Gastrocnemius medialis (tissue), 4 donors: ENCODE measurements at regions not wholly inside any gene's neighbourhood (a gene's known extent, or its start where the extent isn't known, plus 50 kb on each side); places are given as distances from the start of the nearest gene placed in this dataset.

Experiments used
- CTCF ChIP-seq, 5 experiments: fragments of 450-650 bp in 3 of 5; fragments of 200-600 bp in 2 of 5; sonication (generic) in 2 of 5; IDR thresholded peaks in 4 of 5; conservative IDR thresholded peaks in 1 of 5; 1 replicate in 4 of 5; 2 replicates in 1 of 5; pipeline ENCODE4 v1.5.1; 2016 to 2019; ENCODE audit warnings: antibody characterized with exemption in 5 of 5, mild to moderate bottlenecking in 3 of 5, moderate library complexity in 3 of 5
- POLR2A ChIP-seq, 2 donors: fragments of 450-650 bp; IDR thresholded peaks; one replicate each; pipeline ENCODE4 v1.6.1; 2017; ENCODE audit warnings: antibody characterized with exemption in 2 of 2, mild to moderate bottlenecking in 2 of 2, moderate library complexity in 2 of 2

GRCh38 chr1:60868901-60869663 lies 213.3 kb upstream of the NFIA start:
- TF ChIP-seq CTCF (IDR thresholded peaks at IDR 0.05 in 4 of 5, conservative IDR thresholded peaks at IDR 0.05 in 1 of 5) (no peak), POLR2A (IDR thresholded peaks at IDR 0.05) (no peak)
